GM19397 (cell line): ENCODE measurements at regions not wholly inside any gene's neighbourhood (a gene's known extent, or its start where the extent isn't known, plus 50 kb on each side); places are given as distances from the start of the nearest gene placed in this dataset.
"Not testable (repeated sequence)": the region's sequence is repeated elsewhere in the genome, so short reads cannot be mapped to it uniquely, and the experiment has no call there.

Experiments
- ATAC-seq: cut with Tn5 transposase; IDR thresholded peaks from one replicate; pipeline ENCODE4 v1.9.1; 2021; ENCODE audit warnings: mild to moderate bottlenecking, moderate library complexity; ENCODE audit not compliant: unreplicated experiment

GRCh38 chr10:111261081-111261615, 184.3 kb downstream of the ADRA2A start:
- ATAC-seq, result no peak

- no peak for ATAC-seq
Observed at GRCh38 chr10:111265341-111265740, 188.5 kb downstream of the ADRA2A start.

- ATAC-seq, result no peak
Observed at GRCh38 chr10:111266165-111266564, 189.3 kb downstream of the ADRA2A start.

- ATAC-seq, result no peak
Observed at GRCh38 chr10:111267673-111268072, 190.8 kb downstream of the ADRA2A start.

GRCh38 chr10:111273235-111273634, 196.4 kb downstream of the ADRA2A start:
- no peak for ATAC-seq

GRCh38 chr10:111273635-111274034, 196.8 kb downstream of the ADRA2A start:
- ATAC-seq, result no peak

GRCh38 chr10:111275091-111275490, 198.3 kb downstream of the ADRA2A start:
- no peak for ATAC-seq

GRCh38 chr10:111277661-111278060, 200.8 kb downstream of the ADRA2A start:
- no peak for ATAC-seq

GRCh38 chr10:111278266-111278665, 201.4 kb downstream of the ADRA2A start:
- ATAC-seq, result no peak

- ATAC-seq, result no peak
Observed at GRCh38 chr10:111281516-111281915, 204.7 kb downstream of the ADRA2A start.

- no peak for ATAC-seq
Observed at GRCh38 chr10:111289461-111289860, 212.6 kb downstream of the ADRA2A start.

GRCh38 chr10:111290649-111291048, 213.8 kb downstream of the ADRA2A start:
- ATAC-seq, result no peak

GRCh38 chr10:111295788-111296187, 219.0 kb downstream of the ADRA2A start:
- no peak for ATAC-seq

- no peak for ATAC-seq
Observed at GRCh38 chr10:111297351-111297848, 220.6 kb downstream of the ADRA2A start.

- no peak for ATAC-seq
Observed at GRCh38 chr10:111298031-111298430, 221.2 kb downstream of the ADRA2A start.

- no peak for ATAC-seq
Observed at GRCh38 chr10:111299037-111299436, 222.2 kb downstream of the ADRA2A start.

- no peak for ATAC-seq
Observed at GRCh38 chr10:111303887-111304286, 227.1 kb downstream of the ADRA2A start.

- no peak for ATAC-seq
Observed at GRCh38 chr10:111316722-111317212, 239.9 kb downstream of the ADRA2A start.

GRCh38 chr10:111319866-111320265, 243.0 kb downstream of the ADRA2A start:
- no peak for ATAC-seq

GRCh38 chr10:111323389-111323966, 246.6 kb downstream of the ADRA2A start:
- no peak for ATAC-seq

- ATAC-seq, result not testable (repeated sequence)
Observed at GRCh38 chr10:111332174-111332573, 255.3 kb downstream of the ADRA2A start.

- no peak for ATAC-seq
Observed at GRCh38 chr10:111335826-111336225, 259.0 kb downstream of the ADRA2A start.

- ATAC-seq, result no peak
Observed at GRCh38 chr10:111338035-111338434, 261.2 kb downstream of the ADRA2A start.
